HG03139 (cell line): ENCODE measurements at regions not wholly inside any gene's neighbourhood (a gene's known extent, or its start where the extent isn't known, plus 50 kb on each side); places are given as distances from the start of the nearest gene placed in this dataset.

Source experiments
- ATAC-seq: cut with Tn5 transposase; IDR thresholded peaks from one replicate; pipeline ENCODE4 v1.9.1; 2021; ENCODE audit not compliant: unreplicated experiment

GRCh38 chrX:16488959-16489358 is 161.0 kb upstream of the S100G start:
- no peak for ATAC-seq

GRCh38 chrX:16491461-16491860 is 158.5 kb upstream of the S100G start:
- ATAC-seq, result no peak

- ATAC-seq, result no peak
These were observed 153.8 kb upstream of the S100G start for GRCh38 chrX:16496175-16496574.

- ATAC-seq, result no peak
These were observed 137.9 kb upstream of the S100G start for GRCh38 chrX:16511796-16512776.

- no peak for ATAC-seq
These were observed 133.6 kb upstream of the S100G start for GRCh38 chrX:16516232-16516876.

GRCh38 chrX:16517039-16517605 is 132.8 kb upstream of the S100G start:
- ATAC-seq, result no peak

GRCh38 chrX:16518131-16518530 is 131.8 kb upstream of the S100G start:
- ATAC-seq, result no peak

- ATAC-seq, result no peak
These were observed 125.6 kb upstream of the S100G start for GRCh38 chrX:16524316-16524715.

- no peak for ATAC-seq
These were observed 124.0 kb upstream of the S100G start for GRCh38 chrX:16526003-16526402.

- no peak for ATAC-seq
These were observed 121.3 kb upstream of the S100G start for GRCh38 chrX:16528620-16529019.
